Nephron progenitor cell (in vitro differentiated cells): ENCODE measurements at regions not wholly inside any gene's neighbourhood (a gene's known extent, or its start where the extent isn't known, plus 50 kb on each side); places are given as distances from the start of the nearest gene placed in this dataset.

Source experiments
- DNase-seq: peaks from one replicate; pipeline ENCODE4 v3.0.0; 2021
- H3K27ac Mint-ChIP-seq: 2 replicates; pipeline ENCODE4 v1.8.0; 2021; ENCODE audit warnings: mild to moderate bottlenecking, moderate library complexity, mixed read lengths
- H3K27me3 Mint-ChIP-seq: 2 replicates; pipeline ENCODE4 v1.8.0; 2021; ENCODE audit warnings: mild to moderate bottlenecking, low read depth, mixed read lengths; ENCODE audit not compliant: poor library complexity
- H3K36me3 Mint-ChIP-seq: 2 replicates; pipeline ENCODE4 v1.8.0; 2021; ENCODE audit warnings: low read depth, mixed read lengths
- H3K4me1 Mint-ChIP-seq: 2 replicates; pipeline ENCODE4 v1.8.0; 2021; ENCODE audit warnings: mixed read lengths
- H3K4me3 Mint-ChIP-seq: 2 replicates; pipeline ENCODE4 v1.8.0; 2021; ENCODE audit warnings: mild to moderate bottlenecking, moderate library complexity, mixed read lengths
- H3K9me3 Mint-ChIP-seq: 2 replicates; pipeline ENCODE4 v1.8.0; 2021; ENCODE audit warnings: mild to moderate bottlenecking, moderate library complexity, mixed read lengths
- CTCF ChIP-seq: fragments of 200-600 bp; sonication (generic); IDR thresholded peaks from 2 replicates; pipeline ENCODE4 v1.5.0; 2021; ENCODE audit warnings: antibody characterized with exemption

GRCh38 chr2:14565666-14566065, 66.9 kb upstream of the LRATD1 start:
- H3K27ac Mint-ChIP-seq = no peak overlapping the region
- no peaks in the 10 kb centered on the region for H3K9me3 Mint-ChIP-seq
- H3K4me3 Mint-ChIP-seq = no peak overlapping the region
- no peaks in the 10 kb centered on the region for H3K27me3 Mint-ChIP-seq
- TF ChIP-seq CTCF = no peak
- H3K36me3 Mint-ChIP-seq = no peaks in the 10 kb centered on the region
- no peaks in the 10 kb centered on the region for H3K4me1 Mint-ChIP-seq
- DNase-seq = no peak

- H3K36me3 Mint-ChIP-seq = no peaks in the 10 kb centered on the region
- no peaks in the 10 kb centered on the region for H3K4me1 Mint-ChIP-seq
These were observed 65.0 kb upstream of the LRATD1 start for GRCh38 chr2:14567561-14567960.

GRCh38 chr2:14569294-14569693, 63.2 kb upstream of the LRATD1 start:
- H3K9me3 Mint-ChIP-seq = no peaks in the 10 kb centered on the region
- H3K4me1 Mint-ChIP-seq = no peaks in the 10 kb centered on the region
- no peaks in the 10 kb centered on the region for H3K27me3 Mint-ChIP-seq
- no peak for DNase-seq
- no peak overlapping the region for H3K27ac Mint-ChIP-seq
- no peaks in the 10 kb centered on the region for H3K36me3 Mint-ChIP-seq
- no peak for TF ChIP-seq CTCF
- no peak overlapping the region for H3K4me3 Mint-ChIP-seq

More at GRCh38 chr2:14567561-14567960, 65.0 kb upstream of the LRATD1 start:
- no peak overlapping the region for H3K27ac Mint-ChIP-seq
- H3K4me3 Mint-ChIP-seq = no peak overlapping the region
- no peaks in the 10 kb centered on the region for H3K9me3 Mint-ChIP-seq
- TF ChIP-seq CTCF = no peak
- no peaks in the 10 kb centered on the region for H3K27me3 Mint-ChIP-seq
- no peak for DNase-seq

DNA sequence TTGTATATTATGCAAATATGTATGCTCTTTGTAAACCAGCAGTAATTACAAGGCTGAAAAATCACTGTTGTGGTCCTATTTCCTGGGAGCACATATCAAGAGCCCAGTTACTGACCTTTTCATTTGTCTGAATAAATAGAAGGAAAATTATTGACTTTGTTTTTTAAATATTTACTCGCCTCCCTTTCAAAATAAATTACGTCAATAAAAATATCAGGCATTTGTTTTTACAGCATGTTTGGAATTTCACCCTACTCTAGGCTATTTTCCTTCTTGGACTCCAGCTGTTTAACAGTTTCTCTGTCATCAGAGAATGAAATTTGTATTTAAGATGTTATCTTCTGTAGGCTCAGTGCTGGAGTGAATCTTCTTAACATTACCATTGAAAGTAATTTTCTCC, 59.9 kb upstream of the LRATD1 start:
- Mint-ChIP-seq H3K36me3 (no peaks in the 10 kb centered on the region), H3K27ac (no peak overlapping the region), H3K9me3 (no peaks in the 10 kb centered on the region), H3K4me3 (no peak overlapping the region), H3K27me3 (no peaks in the 10 kb centered on the region), H3K4me1 (no peaks in the 10 kb centered on the region)
- DNase-seq = no peak
- TF ChIP-seq CTCF = no peak

GRCh38 chr2:14577843-14578242, 54.7 kb upstream of the LRATD1 start:
- Mint-ChIP-seq H3K4me3 (no peak overlapping the region), H3K9me3 (no peaks in the 10 kb centered on the region), H3K27ac (no peak overlapping the region), H3K27me3 (no peaks in the 10 kb centered on the region), H3K36me3 (no peaks in the 10 kb centered on the region), H3K4me1 (no peaks in the 10 kb centered on the region)
- no peak for TF ChIP-seq CTCF
- no peak for DNase-seq
